VCaP (cell line): ENCODE measurements at regions not wholly inside any gene's neighbourhood (a gene's known extent, or its start where the extent isn't known, plus 50 kb on each side); places are given as distances from the start of the nearest gene placed in this dataset.

Experiments
- H3K27ac ChIP-seq: fragments of 450-650 bp; 2 replicates; pipeline ENCODE4 v1.5.1; 2017
- CTCF ChIP-seq: fragments of 450-650 bp; conservative IDR thresholded peaks from 2 replicates; pipeline ENCODE4 v1.5.1; 2017; ENCODE audit warnings: mild to moderate bottlenecking, moderate library complexity

- no peak overlapping the region for H3K27ac ChIP-seq
- no peak for TF ChIP-seq CTCF
These were observed 219.6 kb upstream of the POU3F1 start for GRCh38 chr1:38266197-38266520.

GRCh38 chr1:38265293-38266196 is 219.0 kb upstream of the POU3F1 start:
- TF ChIP-seq CTCF = no peak
- H3K27ac ChIP-seq = no peak overlapping the region

GRCh38 chr1:38263438-38263837 is 216.8 kb upstream of the POU3F1 start:
- TF ChIP-seq CTCF = no peak
- no peak overlapping the region for H3K27ac ChIP-seq

- TF ChIP-seq CTCF = no peak
- no peak overlapping the region for H3K27ac ChIP-seq
These were observed 215.0 kb upstream of the POU3F1 start for GRCh38 chr1:38261574-38261973.

- no peak for TF ChIP-seq CTCF
- no peak overlapping the region for H3K27ac ChIP-seq
These were observed 211.6 kb upstream of the POU3F1 start for GRCh38 chr1:38258085-38258627.

- no peak for TF ChIP-seq CTCF
- no peak overlapping the region for H3K27ac ChIP-seq
These were observed 210.8 kb upstream of the POU3F1 start for GRCh38 chr1:38257374-38257773.

- no peak overlapping the region for H3K27ac ChIP-seq
- TF ChIP-seq CTCF = no peak
These were observed 209.5 kb upstream of the POU3F1 start for GRCh38 chr1:38256072-38256471.
